IPS-20b (cell line): ENCODE measurements at regions not wholly inside any gene's neighbourhood (a gene's known extent, or its start where the extent isn't known, plus 50 kb on each side); places are given as distances from the start of the nearest gene placed in this dataset.

ENCODE experiments used
- H3K27ac ChIP-seq: one replicate; pipeline ENCODE4 v1.5.1; 2013; ENCODE audit warnings: low read length
- H3K27me3 ChIP-seq: 2 replicates; pipeline ENCODE4 v1.6.1; 2013; ENCODE audit warnings: mild to moderate bottlenecking, low read length, inconsistent platforms; ENCODE audit not compliant: insufficient read depth
- H3K36me3 ChIP-seq: 2 replicates; pipeline ENCODE4 v1.6.1; 2013; ENCODE audit warnings: low read depth, mild to moderate bottlenecking, inconsistent platforms, low read length, moderate library complexity; ENCODE audit not compliant: insufficient read depth
- H3K4me1 ChIP-seq: 2 replicates; pipeline ENCODE4 v1.6.1; 2013; ENCODE audit warnings: mild to moderate bottlenecking, control low read depth, inconsistent platforms, low read length, moderate library complexity; ENCODE audit not compliant: insufficient read depth
- H3K4me3 ChIP-seq: 2 replicates; pipeline ENCODE4 v1.5.1; 2013; ENCODE audit warnings: mild to moderate bottlenecking, low read length, inconsistent platforms
- H3K9ac ChIP-seq: 2 replicates; pipeline ENCODE4 v1.6.1; 2013; ENCODE audit warnings: low read depth, mild to moderate bottlenecking, inconsistent platforms, low read length, moderate library complexity
- H3K9me3 ChIP-seq: 2 replicates; pipeline ENCODE4 v1.6.1; 2013; ENCODE audit warnings: mild to moderate bottlenecking, low read depth, low read length, inconsistent platforms; ENCODE audit not compliant: insufficient read depth

DNA sequence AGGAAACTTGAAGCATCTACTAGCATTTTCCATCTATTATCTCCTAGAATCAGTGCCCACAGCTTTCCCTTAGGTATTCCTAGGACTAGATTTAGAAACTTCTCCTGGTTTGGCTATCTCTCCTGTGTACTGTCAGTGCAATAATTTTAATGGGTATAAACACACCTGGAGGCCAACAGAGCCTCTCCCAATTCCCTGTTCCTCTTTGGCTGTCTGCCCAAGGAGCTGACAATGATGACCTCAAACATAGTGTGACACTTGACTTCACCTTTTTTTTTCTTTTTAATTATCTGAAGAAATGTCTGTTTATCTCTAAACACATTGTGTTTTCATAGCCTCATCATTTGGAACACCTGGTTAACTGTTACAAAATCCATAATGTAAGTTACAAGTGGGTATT is 754.5 kb upstream of the ALCAM start:
- Histone ChIP-seq H3K36me3 (no peaks in the 10 kb centered on the region), H3K4me3 (no peak overlapping the region), H3K27me3 (no peaks in the 10 kb centered on the region), H3K27ac (no peak overlapping the region), H3K9ac (no peak overlapping the region), H3K4me1 (no peaks in the 10 kb centered on the region), H3K9me3 (no peaks in the 10 kb centered on the region)

- Histone ChIP-seq H3K36me3 (no peaks in the 10 kb centered on the region), H3K9ac (no peak overlapping the region), H3K27me3 (no peaks in the 10 kb centered on the region), H3K4me1 (no peaks in the 10 kb centered on the region), H3K27ac (no peak overlapping the region), H3K4me3 (no peak overlapping the region), H3K9me3 (no peaks in the 10 kb centered on the region)
Observed at GRCh38 chr3:104614564-104614963, 752.1 kb upstream of the ALCAM start.

DNA sequence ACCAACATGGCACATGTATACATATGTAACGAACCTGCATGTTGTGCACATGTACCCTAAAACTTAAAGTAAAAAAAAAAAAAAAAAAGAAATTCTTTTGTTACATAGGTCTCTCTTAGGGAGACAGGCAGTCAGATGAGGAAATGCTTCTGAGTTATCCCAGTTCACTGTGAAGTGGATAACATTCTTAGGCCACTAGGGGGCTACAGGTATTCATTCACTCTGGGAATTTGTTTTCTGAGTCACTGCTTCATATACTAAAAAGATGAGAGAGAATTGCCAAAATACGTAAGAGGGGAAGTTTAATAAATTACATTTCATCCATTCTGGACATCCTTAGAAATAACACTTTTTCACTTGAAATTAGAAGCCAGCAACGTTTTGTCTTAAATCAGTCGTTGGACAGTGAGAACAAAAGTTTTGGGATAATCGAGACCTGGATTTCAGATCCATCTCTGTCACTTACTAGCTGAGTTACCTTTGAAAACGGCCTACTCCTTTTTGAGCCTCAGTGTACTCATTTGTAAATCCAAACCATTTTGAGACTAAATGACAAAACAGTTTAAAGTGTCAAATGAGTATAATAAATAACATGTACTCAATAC is 738.4 kb upstream of the ALCAM start:
- Histone ChIP-seq H3K9me3 (peaks cover 24% of the 10 kb centered on the region), H3K27me3 (no peaks in the 10 kb centered on the region), H3K4me3 (no peak overlapping the region), H3K9ac (no peak overlapping the region), H3K36me3 (no peaks in the 10 kb centered on the region), H3K27ac (no peak overlapping the region), H3K4me1 (no peaks in the 10 kb centered on the region)

- Histone ChIP-seq H3K36me3 (no peaks in the 10 kb centered on the region), H3K9ac (no peak overlapping the region), H3K27ac (no peak overlapping the region), H3K4me3 (no peak overlapping the region), H3K4me1 (no peaks in the 10 kb centered on the region), H3K9me3 (peaks cover 24% of the 10 kb centered on the region), H3K27me3 (no peaks in the 10 kb centered on the region)
Observed at GRCh38 chr3:104629038-104629437, 737.7 kb upstream of the ALCAM start.

DNA sequence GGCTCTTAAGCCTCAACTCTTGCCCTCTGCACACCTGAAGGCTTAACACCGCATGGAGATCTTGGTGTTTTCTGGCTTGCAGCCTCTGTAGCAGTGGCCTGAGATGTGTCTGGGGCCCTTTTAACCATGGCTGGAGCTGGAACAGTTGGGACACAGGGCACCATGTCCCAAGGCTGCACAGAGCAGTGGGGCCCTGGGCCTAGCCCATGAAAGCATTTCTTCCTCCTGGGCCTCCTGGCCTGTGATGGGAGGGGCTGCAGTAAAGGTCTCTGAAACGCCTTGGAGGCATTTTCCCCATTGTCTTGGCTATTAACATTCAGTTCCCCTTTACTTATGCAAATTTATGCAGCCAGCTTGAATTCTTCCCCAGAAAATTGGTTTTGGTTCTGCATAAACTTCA is 735.5 kb upstream of the ALCAM start:
- no peaks in the 10 kb centered on the region for H3K36me3 ChIP-seq
- no peak overlapping the region for H3K27ac ChIP-seq
- no peak overlapping the region for H3K4me3 ChIP-seq
- H3K4me1 ChIP-seq, result no peaks in the 10 kb centered on the region
- no peaks in the 10 kb centered on the region for H3K27me3 ChIP-seq
- peaks cover 24% of the 10 kb centered on the region for H3K9me3 ChIP-seq
- H3K9ac ChIP-seq, result no peak overlapping the region

DNA sequence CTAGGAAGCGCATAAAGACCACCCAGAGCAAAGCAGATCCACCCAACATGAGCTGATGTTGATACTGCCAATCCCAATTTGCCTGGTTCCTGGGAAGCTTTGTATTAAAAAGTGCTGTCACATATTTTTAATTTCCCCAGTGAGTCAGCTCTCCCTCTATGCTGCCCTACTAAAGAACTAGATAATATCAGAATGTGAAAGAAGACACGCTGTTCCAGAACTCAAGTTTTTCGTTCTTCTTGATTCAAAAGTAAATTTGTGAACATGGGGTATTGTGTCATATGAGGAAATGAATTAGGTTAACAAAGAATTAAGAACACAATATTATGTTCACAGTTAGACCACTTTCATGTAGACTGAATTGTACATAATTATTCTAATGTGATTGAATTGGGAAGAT is 734.2 kb upstream of the ALCAM start:
- no peak overlapping the region for H3K9ac ChIP-seq
- no peaks in the 10 kb centered on the region for H3K36me3 ChIP-seq
- H3K27me3 ChIP-seq, result no peaks in the 10 kb centered on the region
- no peak overlapping the region for H3K27ac ChIP-seq
- H3K4me1 ChIP-seq, result no peaks in the 10 kb centered on the region
- H3K9me3 ChIP-seq, result peaks cover 24% of the 10 kb centered on the region
- no peak overlapping the region for H3K4me3 ChIP-seq

DNA sequence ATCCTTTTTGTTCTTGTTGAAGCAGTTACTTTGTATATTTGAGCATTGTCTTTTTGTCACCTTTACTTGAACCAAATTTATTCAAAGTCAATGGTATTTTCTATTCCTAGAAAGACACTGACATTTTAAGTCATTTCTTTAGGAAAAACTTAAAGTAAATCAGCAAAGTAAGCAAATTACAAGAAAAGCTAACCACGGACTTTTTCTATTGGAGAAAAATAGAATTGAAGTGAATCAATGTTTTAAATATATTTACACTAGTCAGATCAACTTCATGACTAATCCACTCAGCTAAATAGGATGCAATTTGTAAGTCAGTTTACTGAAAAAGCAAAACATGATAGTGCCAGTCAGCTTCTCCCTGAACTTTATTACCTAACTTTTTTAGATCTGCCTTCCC is 733.8 kb upstream of the ALCAM start:
- peaks cover 24% of the 10 kb centered on the region for H3K9me3 ChIP-seq
- no peak overlapping the region for H3K9ac ChIP-seq
- H3K27ac ChIP-seq, result no peak overlapping the region
- no peaks in the 10 kb centered on the region for H3K27me3 ChIP-seq
- no peak overlapping the region for H3K4me3 ChIP-seq
- no peaks in the 10 kb centered on the region for H3K4me1 ChIP-seq
- H3K36me3 ChIP-seq, result no peaks in the 10 kb centered on the region

- peaks cover 18% of the 10 kb centered on the region for H3K9me3 ChIP-seq
- no peaks in the 10 kb centered on the region for H3K36me3 ChIP-seq
- no peak overlapping the region for H3K9ac ChIP-seq
- H3K27me3 ChIP-seq, result no peaks in the 10 kb centered on the region
- no peak overlapping the region for H3K27ac ChIP-seq
- H3K4me1 ChIP-seq, result no peaks in the 10 kb centered on the region
- no peak overlapping the region for H3K4me3 ChIP-seq
Observed at GRCh38 chr3:104635872-104636580, 730.7 kb upstream of the ALCAM start.

- no peak overlapping the region for H3K9ac ChIP-seq
- H3K36me3 ChIP-seq, result no peaks in the 10 kb centered on the region
- H3K9me3 ChIP-seq, result peaks cover 5% of the 10 kb centered on the region; the same call in 1 of the 2 replicates
- H3K4me1 ChIP-seq, result no peaks in the 10 kb centered on the region
- no peaks in the 10 kb centered on the region for H3K27me3 ChIP-seq
- no peak overlapping the region for H3K4me3 ChIP-seq
- no peak overlapping the region for H3K27ac ChIP-seq
Observed at GRCh38 chr3:104642827-104643226, 723.9 kb upstream of the ALCAM start.

GRCh38 chr3:104646196-104646595 is 720.5 kb upstream of the ALCAM start:
- no peaks in the 10 kb centered on the region for H3K4me1 ChIP-seq
- no peaks in the 10 kb centered on the region for H3K9me3 ChIP-seq
- no peak overlapping the region for H3K4me3 ChIP-seq
- no peak overlapping the region for H3K9ac ChIP-seq
- H3K36me3 ChIP-seq, result no peaks in the 10 kb centered on the region
- no peak overlapping the region for H3K27ac ChIP-seq
- no peaks in the 10 kb centered on the region for H3K27me3 ChIP-seq

DNA sequence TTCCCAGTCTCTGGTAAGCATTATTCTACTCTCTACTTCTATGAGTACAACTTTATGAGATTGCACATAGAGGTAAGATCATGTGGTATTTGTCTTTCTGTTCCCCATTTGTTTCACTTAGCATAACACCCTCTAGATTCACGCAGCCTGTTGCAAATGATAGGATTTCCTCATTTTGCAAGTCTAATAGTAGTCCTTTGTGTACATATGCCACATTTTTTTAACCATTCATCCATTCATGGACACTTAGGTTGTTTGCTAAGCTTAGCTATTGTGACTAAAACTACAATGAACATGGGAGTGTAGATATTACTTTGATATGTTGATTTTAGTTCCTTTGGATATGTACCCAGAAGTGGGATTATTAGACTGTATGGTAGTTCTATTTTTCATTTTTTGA is 717.9 kb upstream of the ALCAM start:
- Histone ChIP-seq H3K27ac (no peak overlapping the region), H3K36me3 (no peaks in the 10 kb centered on the region), H3K9ac (no peak overlapping the region)

GRCh38 chr3:104669083-104669482 is 697.6 kb upstream of the ALCAM start:
- Histone ChIP-seq H3K9ac (no peak overlapping the region), H3K27me3 (no peaks in the 10 kb centered on the region), H3K27ac (no peak overlapping the region), H3K4me1 (no peaks in the 10 kb centered on the region), H3K36me3 (no peaks in the 10 kb centered on the region), H3K4me3 (no peak overlapping the region), H3K9me3 (no peaks in the 10 kb centered on the region)

More for the DNA sequence above, 717.9 kb upstream of the ALCAM start:
- Histone ChIP-seq H3K4me1 (no peaks in the 10 kb centered on the region), H3K27me3 (no peaks in the 10 kb centered on the region), H3K4me3 (no peak overlapping the region), H3K9me3 (0 out of 2 replicates have a peak, but pooled peaks cover 2% of the 10 kb centered on the region)
